Left renal cortex interstitium (tissue), 4 donors: ENCODE measurements at regions not wholly inside any gene's neighbourhood (a gene's known extent, or its start where the extent isn't known, plus 50 kb on each side); places are given as distances from the start of the nearest gene placed in this dataset.

Source experiments
- DNase-seq, 4 donors: peaks; one replicate each; pipeline ENCODE4 v3.0.0-alpha.2; 2013; ENCODE audit warnings: low read depth in 4 of 4, low spot score in 2 of 4, missing footprints in 1 of 4

GRCh38 chr11:15913261-15913660 lies 443.1 kb downstream of the SOX6 start:
- DNase-seq, result no peak
